K562 (cell line): ENCODE measurements at regions not wholly inside any gene's neighbourhood (a gene's known extent, or its start where the extent isn't known, plus 50 kb on each side); places are given as distances from the start of the nearest gene placed in this dataset.

Experiments
- ATAC-seq: fragments of 200-7000 bp; cut with Tn5 transposase; 3 replicates; pipeline ENCODE4 v1.9.1; 2020; ENCODE audit warnings: moderate library complexity
- BruUV-seq: library from RNA; stranded (reverse); fragments of 400-500 nt; replicated peaks from 2 replicates; lab custom pipeline; 2021; lab: Mats Ljungman, UMichigan
- CTCF ChIA-PET: fragments of 300-600 bp; formaldehyde crosslinking; extraction: SDS; loops from one replicate; lab custom pipeline; 2021; ENCODE audit warnings: low intra/inter-chr PET ratio; lab: Yijun Ruan, JAX
- POLR2A ChIA-PET: fragments of 300-600, 350-650 bp; sonication (Branson Sonifier 250); formaldehyde crosslinking; extraction: SDS; loops from one replicate; lab custom pipeline; 2021; ENCODE audit warnings: antibody characterized with exemption, inconsistent platforms; lab: Yijun Ruan, JAX
- DNase-seq, 4 experiments: peaks; one replicate each; pipeline versions ENCODE4 v3.0.0 to v3.0.0-alpha.2; 2011 to 2018; ENCODE audit warnings: low spot score in 3 of 4, mixed read lengths in 3 of 4; ENCODE audit errors: extremely low read depth in 1 of 4
- FAIRE-seq: peaks from 2 replicates; lab custom pipeline; 2011; peaks lifted over from hg19 to GRCh38; lab: Jason Lieb, UNC
- H2AFZ ChIP-seq: 2 replicates; pipeline ENCODE4 v1.6.0; 2011; ENCODE audit warnings: low read depth, low read length, control low read depth, inconsistent platforms
- H3K27ac ChIP-seq: fragments of 200-600 bp; 3 replicates; pipeline ENCODE4 v1.8.0; 2011; ENCODE audit warnings: low read depth, mild to moderate bottlenecking, control low read depth, inconsistent platforms, low read length, moderate library complexity, mixed read lengths; ENCODE audit errors: extremely low read depth
- H3K27me3 ChIP-seq, 2 experiments: fragments of 300-600 bp in 1 of 2; 2 replicates in 1 of 2; 3 replicates in 1 of 2; pipeline versions ENCODE4 v1.6.0 to v1.8.0; 2011; ENCODE audit warnings: inconsistent platforms in 2 of 2, low read length in 2 of 2, mild to moderate bottlenecking in 1 of 2, mixed read lengths in 1 of 2, moderate library complexity in 1 of 2; ENCODE audit not compliant: control insufficient read depth in 2 of 2, insufficient read depth in 2 of 2
- H3K36me3 ChIP-seq: fragments of 300-600 bp; 3 replicates; pipeline ENCODE4 v1.8.0; 2011; ENCODE audit warnings: mild to moderate bottlenecking, low read length, inconsistent platforms; ENCODE audit not compliant: control insufficient read depth, insufficient read depth
- H3K4me1 ChIP-seq, 2 experiments: fragments of 200-600 bp in 1 of 2; replicated peaks in 1 of 2; 2 replicates in 1 of 2; 3 replicates in 1 of 2; pipeline versions ENCODE4 v1.5.1 to v1.8.0; 2011; ENCODE audit warnings: inconsistent platforms in 2 of 2, low read length in 2 of 2, mild to moderate bottlenecking in 1 of 2, mixed read lengths in 1 of 2, moderate library complexity in 1 of 2; ENCODE audit not compliant: control insufficient read depth in 2 of 2, insufficient read depth in 2 of 2
- H3K4me2 ChIP-seq: 2 replicates; pipeline ENCODE4 v1.6.1; 2011; ENCODE audit warnings: low read length, control low read depth, inconsistent platforms, mixed read lengths; ENCODE audit not compliant: insufficient read depth
- H3K4me3 ChIP-seq: fragments of 200-600 bp; sonication (generic), shearing (Covaris generic); 2 replicates; pipeline ENCODE4 v1.5.1; 2016; ENCODE audit warnings: control low read depth, inconsistent platforms
- H3K79me2 ChIP-seq: fragments of 200-600 bp; 3 replicates; pipeline ENCODE4 v1.8.0; 2011; ENCODE audit warnings: low read length, inconsistent platforms; ENCODE audit not compliant: control insufficient read depth, insufficient read depth
- H3K9ac ChIP-seq, 2 experiments: 2 replicates each; pipeline versions ENCODE4 v1.6.0 to v1.6.1; 2011; ENCODE audit warnings: low read depth in 2 of 2, low read length in 2 of 2, control low read depth in 1 of 2, inconsistent platforms in 1 of 2, mild to moderate bottlenecking in 1 of 2, mixed read lengths in 1 of 2; ENCODE audit not compliant: insufficient read depth in 1 of 2
- H3K9me1 ChIP-seq: one replicate; pipeline ENCODE4 v1.6.0; 2011; ENCODE audit warnings: inconsistent platforms, mild to moderate bottlenecking, low read length, moderate library complexity; ENCODE audit not compliant: control insufficient read depth, insufficient read depth
- H3K9me3 ChIP-seq: replicated peaks from 2 replicates; pipeline ENCODE4 v1.5.1; 2011; ENCODE audit warnings: low read depth, low read length, inconsistent platforms; ENCODE audit not compliant: control insufficient read depth, insufficient read depth
- H4K20me1 ChIP-seq: replicated peaks from 2 replicates; pipeline ENCODE4 v1.6.1; 2011; ENCODE audit warnings: low read length, inconsistent platforms, mixed read lengths; ENCODE audit not compliant: control insufficient read depth, insufficient read depth
- WGBS: fragments of 100-300 bp; shearing (Covaris generic); methylation state at CpG from one replicate; pipeline ENCODE4 v1.1.6; 2016; ENCODE audit warnings: low coverage, mixed read lengths; ENCODE audit not compliant: insufficient coverage; ENCODE audit errors: missing lambda C conversion rate; 5-methylcytosine and 5-hydroxymethylcytosine counted together
- in situ Hi-C: fragments of 300-500 bp; cut with MboI; formaldehyde crosslinking; loops from 4 replicates; pipeline ENCODE4 v1.15.0; 2018; ENCODE audit warnings: inconsistent platforms, mixed read lengths
- intact Hi-C: fragments of 100-400 bp; cut with micrococcal nuclease; formaldehyde crosslinking; loops from 2 replicates; pipeline ENCODE4 v1.14.2; 2022
- TF ChIP-seq, protein P1 (sequence below): fragments of 450-650 bp; formaldehyde crosslinking; IDR thresholded peaks from 2 replicates; pipeline ENCODE4 v1.4.0; 2020; ENCODE audit warnings: mild to moderate bottlenecking, moderate library complexity

DNA sequence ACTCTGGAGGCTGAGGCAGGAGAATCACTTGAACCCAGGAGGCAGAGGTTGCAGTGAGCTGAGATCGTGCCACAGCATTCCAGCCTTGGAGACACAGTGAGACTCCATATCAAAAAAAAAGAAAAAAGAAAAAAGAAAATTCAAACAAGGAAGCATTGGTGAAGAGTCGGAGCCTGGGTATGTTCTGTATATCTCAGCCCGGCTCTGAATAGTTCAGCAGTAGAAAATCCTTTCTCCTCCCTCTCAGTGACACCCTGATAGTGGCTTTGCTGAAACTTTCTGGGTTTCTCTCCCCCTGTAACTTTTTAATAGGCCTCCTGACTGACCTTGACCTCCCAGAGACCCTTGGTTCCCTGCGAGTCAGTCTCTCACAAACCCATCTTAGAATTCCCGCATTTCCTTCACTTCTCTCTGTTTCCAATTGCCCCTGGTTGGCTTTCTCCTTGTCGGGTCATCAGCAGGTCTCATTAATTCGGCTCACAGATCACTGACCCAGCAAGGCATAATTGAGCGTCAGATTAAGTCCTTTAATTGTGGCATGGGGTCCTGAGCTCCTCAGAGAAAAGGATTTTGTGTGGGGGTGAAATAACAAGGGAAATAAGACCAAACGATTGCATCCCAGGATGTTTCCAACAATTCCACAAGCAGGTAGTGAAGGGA is 541.6 kb upstream of the NRP1 start:
- ATAC-seq = no peak
- Histone ChIP-seq H3K4me2 (no peak overlapping the region), H3K4me3 (no peak overlapping the region)

More for the DNA sequence above, 541.6 kb upstream of the NRP1 start:
- Histone ChIP-seq H3K36me3 (no peaks in the 10 kb centered on the region), H3K9ac (no peak overlapping the region), H3K9me1 (no peaks in the 10 kb centered on the region)
- intact Hi-C loops = no loop called here
- CTCF ChIA-PET = no interaction called here
- DNase-seq = no peak
- TF ChIP-seq, protein P1, sequence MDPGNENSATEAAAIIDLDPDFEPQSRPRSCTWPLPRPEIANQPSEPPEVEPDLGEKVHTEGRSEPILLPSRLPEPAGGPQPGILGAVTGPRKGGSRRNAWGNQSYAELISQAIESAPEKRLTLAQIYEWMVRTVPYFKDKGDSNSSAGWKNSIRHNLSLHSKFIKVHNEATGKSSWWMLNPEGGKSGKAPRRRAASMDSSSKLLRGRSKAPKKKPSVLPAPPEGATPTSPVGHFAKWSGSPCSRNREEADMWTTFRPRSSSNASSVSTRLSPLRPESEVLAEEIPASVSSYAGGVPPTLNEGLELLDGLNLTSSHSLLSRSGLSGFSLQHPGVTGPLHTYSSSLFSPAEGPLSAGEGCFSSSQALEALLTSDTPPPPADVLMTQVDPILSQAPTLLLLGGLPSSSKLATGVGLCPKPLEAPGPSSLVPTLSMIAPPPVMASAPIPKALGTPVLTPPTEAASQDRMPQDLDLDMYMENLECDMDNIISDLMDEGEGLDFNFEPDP (CRISPR knock-in tag) = no peak
- TF ChIP-seq, all 486 proteins: peak for 0
- H3K27ac ChIP-seq = no peak overlapping the region
- FAIRE-seq = no peak
- H2AFZ ChIP-seq = no peak overlapping the region
- no peaks in the 10 kb centered on the region; a peak in 1 of 5 replicates for H3K27me3 ChIP-seq
- POLR2A ChIA-PET = no interaction called here
- WGBS = 0% methylated on average over 9 of the region's 9 CpGs
- H3K4me1 ChIP-seq = no peaks in the 10 kb centered on the region
- in situ Hi-C loops = no loop called here
- H4K20me1 ChIP-seq = no peaks in the 10 kb centered on the region
- H3K79me2 ChIP-seq = no peaks in the 10 kb centered on the region
- no peaks in the 10 kb centered on the region for H3K9me3 ChIP-seq
- BruUV-seq = no TSS peak
